ENCODE measurements at regions not wholly inside any gene's neighbourhood (a gene's known extent, or its start where the extent isn't known, plus 50 kb on each side); places are given as distances from the start of the nearest gene placed in this dataset.

DNA sequence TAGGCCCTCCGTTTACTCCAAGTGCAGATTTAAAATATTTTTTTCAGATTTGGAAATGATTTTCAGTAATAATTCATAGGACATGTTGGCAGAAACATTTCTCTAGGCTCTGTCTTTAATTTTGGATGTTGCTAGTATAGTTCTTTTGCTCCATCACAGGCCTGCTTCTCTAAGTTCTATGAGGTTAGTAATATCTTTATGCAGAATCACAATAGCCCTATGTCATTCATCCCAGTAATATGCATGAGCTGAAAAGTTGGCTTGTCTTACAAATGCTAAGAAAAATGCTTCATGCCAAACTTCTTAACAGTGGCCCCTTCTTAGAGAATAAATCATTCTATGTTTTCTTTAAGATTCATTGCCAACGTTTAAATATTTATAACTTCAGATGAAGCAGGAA, 148.3 kb upstream of the TLL1 start:
- no peak overlapping the region for H3K27ac ChIP-seq
- TF ChIP-seq, protein P1, sequence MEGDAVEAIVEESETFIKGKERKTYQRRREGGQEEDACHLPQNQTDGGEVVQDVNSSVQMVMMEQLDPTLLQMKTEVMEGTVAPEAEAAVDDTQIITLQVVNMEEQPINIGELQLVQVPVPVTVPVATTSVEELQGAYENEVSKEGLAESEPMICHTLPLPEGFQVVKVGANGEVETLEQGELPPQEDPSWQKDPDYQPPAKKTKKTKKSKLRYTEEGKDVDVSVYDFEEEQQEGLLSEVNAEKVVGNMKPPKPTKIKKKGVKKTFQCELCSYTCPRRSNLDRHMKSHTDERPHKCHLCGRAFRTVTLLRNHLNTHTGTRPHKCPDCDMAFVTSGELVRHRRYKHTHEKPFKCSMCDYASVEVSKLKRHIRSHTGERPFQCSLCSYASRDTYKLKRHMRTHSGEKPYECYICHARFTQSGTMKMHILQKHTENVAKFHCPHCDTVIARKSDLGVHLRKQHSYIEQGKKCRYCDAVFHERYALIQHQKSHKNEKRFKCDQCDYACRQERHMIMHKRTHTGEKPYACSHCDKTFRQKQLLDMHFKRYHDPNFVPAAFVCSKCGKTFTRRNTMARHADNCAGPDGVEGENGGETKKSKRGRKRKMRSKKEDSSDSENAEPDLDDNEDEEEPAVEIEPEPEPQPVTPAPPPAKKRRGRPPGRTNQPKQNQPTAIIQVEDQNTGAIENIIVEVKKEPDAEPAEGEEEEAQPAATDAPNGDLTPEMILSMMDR (IDR thresholded peaks at IDR 0.05), result no peak

DNA sequence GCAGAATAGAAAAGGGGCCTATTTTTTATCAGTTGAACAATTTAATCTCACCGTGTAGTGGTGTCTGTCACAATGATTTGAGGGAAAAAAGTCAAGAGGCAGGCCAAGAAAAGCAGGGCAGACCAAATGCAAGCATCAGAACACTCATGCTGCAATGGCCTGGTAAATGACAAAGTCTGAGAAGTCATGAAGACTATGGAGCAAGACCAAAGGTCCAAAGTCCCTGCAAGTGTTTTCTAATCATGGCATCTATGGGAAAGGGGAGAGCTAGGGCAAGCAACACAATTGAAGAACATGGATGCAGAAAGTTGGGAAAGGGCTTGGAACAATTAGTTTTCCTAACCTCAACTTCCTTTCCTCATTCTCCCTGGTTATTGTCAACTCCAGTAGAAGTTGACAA, 147.7 kb upstream of the TLL1 start:
- H3K27ac ChIP-seq, result no peak overlapping the region

DNA sequence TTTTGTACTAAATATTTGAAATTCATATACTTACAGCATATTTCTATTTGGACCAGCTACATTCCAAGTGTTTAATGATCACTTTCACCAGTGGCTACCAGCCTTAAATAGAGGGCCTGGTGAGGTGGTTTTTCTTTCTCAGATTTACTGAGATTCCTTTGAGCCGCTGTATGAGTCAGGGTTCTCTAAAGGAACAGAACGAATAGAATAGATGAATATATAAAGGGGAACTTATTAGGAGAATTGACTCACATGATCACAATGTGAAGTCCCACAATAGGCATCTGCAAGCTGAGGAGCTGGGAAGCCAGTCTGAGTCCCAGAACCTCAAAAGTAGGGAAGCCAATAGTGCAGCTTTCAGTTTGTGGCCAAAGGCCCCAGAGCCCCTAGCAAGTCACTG, 146.2 kb upstream of the TLL1 start:
- TF ChIP-seq, protein P1 (IDR thresholded peaks at IDR 0.05), result no peak
- no peak for TF ChIP-seq ZFX (IDR thresholded peaks at IDR 0.05; ENCODE audit: borderline replicate concordance)
- H3K27ac ChIP-seq, result no peak overlapping the region

More for the DNA sequence above, 147.7 kb upstream of the TLL1 start:
- TF ChIP-seq ZFX (IDR thresholded peaks at IDR 0.05; ENCODE audit: borderline replicate concordance), result no peak
- TF ChIP-seq, protein P1 (IDR thresholded peaks at IDR 0.05), result no peak

DNA sequence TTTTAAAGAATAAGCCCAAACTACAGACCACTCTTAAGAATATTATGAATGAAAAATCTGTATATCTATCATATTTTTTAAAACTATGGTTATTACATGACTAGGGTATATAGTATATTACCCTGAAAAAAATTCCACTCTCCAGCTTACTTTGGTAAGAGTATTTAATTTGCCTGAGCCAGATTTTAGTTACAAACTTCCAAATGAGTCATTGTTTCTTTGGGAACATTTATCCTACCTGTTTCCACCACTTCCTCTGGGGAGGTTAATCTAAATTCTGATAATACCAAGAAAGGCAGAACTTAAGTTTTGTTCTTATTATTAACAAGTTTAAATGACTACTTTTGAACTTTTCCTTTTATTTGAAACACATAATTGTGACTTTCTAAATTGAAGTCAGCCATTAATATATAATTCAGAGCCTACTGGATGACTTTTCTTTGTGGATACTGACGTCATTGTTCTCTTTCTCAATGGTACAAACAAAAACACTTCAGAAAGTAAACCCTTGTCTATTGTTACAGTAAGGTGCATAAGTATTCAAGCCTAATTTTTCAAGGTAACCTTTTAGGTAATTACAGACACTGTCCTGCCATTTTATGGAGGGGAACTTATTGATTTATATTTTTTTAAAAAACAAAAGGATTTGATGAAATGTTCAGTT, 135.6 kb upstream of the TLL1 start:
- TF ChIP-seq, protein P1 (IDR thresholded peaks at IDR 0.05), result no peak
- TF ChIP-seq ZFX (IDR thresholded peaks at IDR 0.05; ENCODE audit: borderline replicate concordance), result no peak
- H3K27ac ChIP-seq, result no peak overlapping the region

DNA sequence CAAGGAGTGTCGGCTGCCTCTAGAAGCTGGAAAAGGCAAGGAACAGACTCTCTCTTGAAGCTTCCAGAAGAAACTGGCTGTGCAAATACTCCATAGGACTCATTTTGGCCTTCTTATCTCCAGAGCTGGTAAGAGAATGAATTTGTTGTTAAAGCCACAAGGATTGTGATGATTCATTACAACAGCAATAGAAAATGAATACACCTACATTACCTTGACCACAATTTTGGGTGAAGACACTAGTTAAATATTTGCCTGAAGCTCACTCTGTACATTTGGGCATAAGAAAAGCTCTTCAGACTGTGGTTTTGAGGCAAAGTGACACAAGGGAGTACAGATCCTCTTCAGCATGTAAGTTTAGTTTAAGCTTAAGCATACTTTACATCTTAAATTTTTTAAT, 134.5 kb upstream of the TLL1 start:
- H3K27ac ChIP-seq, result no peak overlapping the region
- no peak for TF ChIP-seq ZFX (IDR thresholded peaks at IDR 0.05; ENCODE audit: borderline replicate concordance)
- TF ChIP-seq, protein P1 (IDR thresholded peaks at IDR 0.05), result no peak

DNA sequence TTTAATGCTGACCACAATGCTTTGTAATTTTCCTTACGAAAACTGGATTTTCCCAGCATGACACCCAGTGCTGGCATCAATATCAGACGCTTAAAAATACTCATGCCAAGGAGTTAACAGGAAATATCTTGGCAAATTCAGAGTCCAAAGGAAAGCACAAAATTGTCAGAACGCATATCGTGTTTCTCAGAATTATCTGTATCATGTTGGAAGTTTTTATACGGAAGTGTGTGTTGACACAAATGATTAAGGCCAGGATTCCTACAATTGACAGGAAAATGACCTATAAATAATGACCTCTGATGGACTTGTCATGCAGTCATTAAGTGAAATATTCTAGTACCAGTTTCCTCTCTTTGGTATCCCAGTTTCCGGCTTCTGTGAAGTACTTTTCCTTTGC, 132.1 kb upstream of the TLL1 start:
- TF ChIP-seq, protein P1 (IDR thresholded peaks at IDR 0.05), result no peak
- TF ChIP-seq ZFX (IDR thresholded peaks at IDR 0.05; ENCODE audit: borderline replicate concordance), result no peak
- H3K27ac ChIP-seq, result no peak overlapping the region

DNA sequence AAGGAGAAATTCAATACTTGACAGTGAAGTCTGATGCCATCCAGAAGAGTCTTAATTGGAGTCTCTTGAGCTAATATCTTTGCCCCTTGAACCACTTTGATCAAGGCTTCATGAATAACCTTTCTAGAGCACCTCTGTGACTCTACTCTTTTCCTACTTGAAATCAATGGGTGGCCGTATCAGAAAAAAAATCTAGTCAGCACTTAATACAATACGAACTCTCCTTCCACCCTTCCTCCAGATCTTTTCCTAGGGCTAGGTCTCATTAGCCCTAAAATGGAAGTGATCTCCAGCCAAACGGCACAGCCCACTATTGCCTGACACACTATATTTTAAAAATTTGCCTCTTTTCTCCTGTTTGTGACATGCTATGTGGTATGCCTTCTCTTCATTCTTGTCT, 129.6 kb upstream of the TLL1 start:
- TF ChIP-seq, protein P1 (IDR thresholded peaks at IDR 0.05), result no peak
- no peak for TF ChIP-seq ZFX (IDR thresholded peaks at IDR 0.05; ENCODE audit: borderline replicate concordance)
- H3K27ac ChIP-seq, result no peak overlapping the region
